Jurkat, Clone E6-1 (cell line): ENCODE measurements at regions not wholly inside any gene's neighbourhood (a gene's known extent, or its start where the extent isn't known, plus 50 kb on each side); places are given as distances from the start of the nearest gene placed in this dataset.
"Not testable (repeated sequence)": the region's sequence is repeated elsewhere in the genome, so short reads cannot be mapped to it uniquely, and the experiment has no call there.

Experiments
- DNase-seq: peaks from one replicate; pipeline ENCODE4 v3.0.0-alpha.2; 2011; ENCODE audit warnings: low read depth, low spot score
- H3K4me3 ChIP-seq: 2 replicates; pipeline ENCODE4 v1.5.1; 2011; ENCODE audit warnings: mild to moderate bottlenecking, low read length, control low read depth, moderate library complexity

- no peak for DNase-seq
- H3K4me3 ChIP-seq, result no peak overlapping the region
Measured at GRCh38 chr5:72760259-72760658, 56.2 kb upstream of the TNPO1 start.

GRCh38 chr5:72752909-72753308 lies 63.6 kb upstream of the TNPO1 start:
- no peak overlapping the region for H3K4me3 ChIP-seq
- DNase-seq, result no peak

- H3K4me3 ChIP-seq, result no peak overlapping the region
- no peak for DNase-seq
Measured at GRCh38 chr5:72749362-72749997, 67.0 kb upstream of the TNPO1 start.

DNA sequence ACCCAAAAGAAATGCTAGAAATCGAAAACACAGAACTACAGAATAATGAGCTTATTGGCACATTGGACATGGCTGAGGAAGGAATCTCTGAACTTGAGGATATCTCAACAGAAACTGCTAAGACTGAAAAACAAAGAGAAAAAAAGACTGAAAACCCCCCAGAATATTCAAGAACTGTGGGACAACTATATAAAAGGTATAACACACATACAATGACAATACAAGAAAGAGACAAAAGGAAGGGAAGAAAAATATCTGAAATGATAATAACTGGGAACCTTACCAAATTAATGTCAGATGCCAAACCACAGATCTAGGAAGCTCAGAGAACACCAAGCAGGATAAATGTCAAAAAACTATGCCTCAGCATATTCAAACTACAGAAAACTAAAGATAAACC lies 68.6 kb upstream of the TNPO1 start:
- no peak for DNase-seq
- H3K4me3 ChIP-seq, result no peak overlapping the region

DNA sequence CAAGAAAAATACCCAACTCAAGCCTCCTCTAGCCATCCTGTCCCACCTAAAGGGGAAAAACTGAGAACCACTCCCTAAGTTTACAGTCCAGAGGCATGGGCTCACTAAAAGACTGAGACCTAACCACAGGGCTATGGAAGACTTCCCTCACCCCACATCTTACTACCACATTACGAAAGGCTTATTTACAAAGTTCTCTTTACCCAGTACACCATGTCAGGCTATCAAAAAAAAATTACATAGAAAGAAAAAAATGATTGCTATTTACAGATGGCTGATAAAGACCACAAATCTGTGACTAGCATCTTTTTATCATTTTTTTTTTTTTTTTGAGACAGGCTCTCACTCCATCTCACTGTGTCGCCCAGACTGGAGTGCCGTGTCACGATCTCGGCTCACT lies 69.7 kb upstream of the TNPO1 start:
- H3K4me3 ChIP-seq, result no peak overlapping the region
- no peak for DNase-seq

- H3K4me3 ChIP-seq, result no peak overlapping the region
- DNase-seq, result no peak
Measured at GRCh38 chr5:72744136-72744535, 72.3 kb upstream of the TNPO1 start.

DNA sequence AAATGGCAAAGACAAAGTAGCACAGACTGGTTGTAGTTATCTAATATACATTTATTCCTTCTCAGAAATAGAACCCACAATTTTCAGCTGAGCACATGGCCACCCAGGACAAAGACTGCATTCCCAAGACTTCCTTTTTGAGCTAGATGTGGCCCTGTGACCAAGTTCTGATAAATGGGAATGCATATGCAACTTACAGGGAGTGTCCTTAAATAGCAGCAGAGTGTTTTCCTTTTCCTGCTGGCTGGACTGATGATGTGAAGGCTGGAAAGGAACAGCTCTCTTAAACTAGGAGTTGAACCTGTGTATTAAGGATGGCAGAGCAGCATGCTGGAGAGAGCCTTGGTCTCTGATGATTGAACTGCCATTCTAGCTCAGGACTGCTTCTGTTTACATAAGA lies 74.7 kb upstream of the TNPO1 start:
- no peak overlapping the region for H3K4me3 ChIP-seq
- DNase-seq, result no peak

DNA sequence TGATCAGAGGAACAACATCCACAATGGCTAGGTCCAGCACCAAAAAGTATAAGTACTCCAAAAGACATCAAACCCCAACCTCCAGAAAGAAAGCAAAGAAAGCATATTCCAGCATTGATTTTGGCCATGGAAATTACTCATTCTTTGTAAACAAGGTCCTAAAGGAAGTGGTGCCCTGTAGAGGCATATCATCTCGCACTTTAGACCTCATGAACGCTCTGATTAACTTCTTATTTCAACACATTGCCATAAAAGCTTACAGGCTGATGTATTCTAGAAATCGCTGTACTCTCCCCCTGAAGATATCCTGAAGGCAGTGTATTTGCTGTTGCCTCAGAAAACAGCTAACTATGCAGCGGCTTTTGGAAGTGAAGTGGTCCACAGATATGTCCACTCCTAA lies 82.7 kb upstream of the TNPO1 start:
- H3K4me3 ChIP-seq, result no peak overlapping the region
- no peak for DNase-seq

DNA sequence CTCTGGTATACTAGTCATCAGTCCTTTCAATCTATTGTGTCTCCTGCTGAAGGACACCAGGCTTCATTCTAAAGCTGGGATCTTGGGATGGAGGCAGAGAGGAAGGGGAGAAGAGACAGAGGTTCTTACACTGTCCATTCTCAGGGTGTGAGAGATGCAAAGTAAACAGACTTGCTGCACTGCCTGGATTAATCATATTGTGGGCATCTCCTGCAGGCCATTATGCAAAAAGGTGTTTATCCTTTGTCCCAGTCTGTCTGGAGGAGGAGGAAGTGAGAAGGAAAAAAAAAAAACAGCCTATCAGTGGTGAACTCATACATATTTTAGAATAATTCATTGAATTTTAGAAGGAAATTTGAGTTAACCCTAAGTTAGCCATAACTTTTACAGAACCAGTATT lies 92.9 kb upstream of the TNPO1 start:
- no peak overlapping the region for H3K4me3 ChIP-seq

GRCh38 chr5:72722792-72723452 lies 93.5 kb upstream of the TNPO1 start:
- H3K4me3 ChIP-seq, result no peak overlapping the region
- DNase-seq, result no peak

More for the DNA sequence above, 92.9 kb upstream of the TNPO1 start:
- DNase-seq, result no peak

DNA sequence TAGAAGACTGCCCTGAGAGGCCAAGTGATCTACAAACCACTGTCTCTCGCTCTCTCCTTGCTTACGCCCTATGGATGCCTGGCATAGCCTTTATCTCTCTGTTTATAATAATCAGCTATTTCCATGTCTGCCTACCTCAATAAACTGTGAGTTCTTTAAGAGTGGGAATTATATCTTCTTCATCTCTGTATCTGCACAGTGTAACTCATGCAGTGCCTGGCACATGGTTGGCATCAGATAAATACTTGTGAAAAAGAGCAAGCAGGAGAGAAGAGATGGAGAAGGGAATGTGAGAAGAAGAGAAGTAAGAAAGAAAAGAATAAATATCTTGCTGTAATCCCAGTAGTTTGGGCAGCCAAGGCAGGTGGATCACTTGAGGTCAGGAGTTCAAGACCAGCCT lies 94.6 kb upstream of the TNPO1 start:
- no peak for DNase-seq
- H3K4me3 ChIP-seq, result no peak overlapping the region

DNA sequence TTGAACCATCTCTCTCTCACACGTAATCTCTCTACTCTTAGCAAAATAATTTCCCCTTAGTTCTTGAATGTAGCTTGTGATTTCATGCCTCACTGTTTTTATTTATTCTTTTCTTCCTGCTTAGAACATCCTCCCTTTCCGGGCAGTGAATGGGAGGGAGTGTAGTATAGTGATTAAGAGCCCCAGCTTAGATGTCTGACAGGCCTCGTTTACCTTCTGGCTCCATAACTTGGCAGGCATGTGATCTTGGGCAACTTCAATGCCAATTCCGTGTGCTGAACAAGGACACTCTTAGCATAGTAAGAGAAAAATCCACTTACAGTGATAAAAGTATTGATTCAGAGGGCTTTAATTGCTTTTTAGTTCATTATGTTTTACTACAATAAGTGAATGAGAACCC lies 96.3 kb upstream of the TNPO1 start:
- H3K4me3 ChIP-seq, result no peak overlapping the region
- DNase-seq, result no peak

GRCh38 chr5:72711351-72711750 lies 105.1 kb upstream of the TNPO1 start:
- no peak for DNase-seq

GRCh38 chr5:72709341-72709740 lies 107.1 kb upstream of the TNPO1 start:
- no peak for DNase-seq
- H3K4me3 ChIP-seq, result no peak overlapping the region

More at GRCh38 chr5:72711351-72711750, 105.1 kb upstream of the TNPO1 start:
- H3K4me3 ChIP-seq, result no peak overlapping the region

- no peak for DNase-seq
- no peak overlapping the region for H3K4me3 ChIP-seq
Measured at GRCh38 chr5:72705178-72705577, 111.3 kb upstream of the TNPO1 start.

GRCh38 chr5:72703876-72704275 lies 112.6 kb upstream of the TNPO1 start:
- no peak overlapping the region for H3K4me3 ChIP-seq
- no peak for DNase-seq

DNA sequence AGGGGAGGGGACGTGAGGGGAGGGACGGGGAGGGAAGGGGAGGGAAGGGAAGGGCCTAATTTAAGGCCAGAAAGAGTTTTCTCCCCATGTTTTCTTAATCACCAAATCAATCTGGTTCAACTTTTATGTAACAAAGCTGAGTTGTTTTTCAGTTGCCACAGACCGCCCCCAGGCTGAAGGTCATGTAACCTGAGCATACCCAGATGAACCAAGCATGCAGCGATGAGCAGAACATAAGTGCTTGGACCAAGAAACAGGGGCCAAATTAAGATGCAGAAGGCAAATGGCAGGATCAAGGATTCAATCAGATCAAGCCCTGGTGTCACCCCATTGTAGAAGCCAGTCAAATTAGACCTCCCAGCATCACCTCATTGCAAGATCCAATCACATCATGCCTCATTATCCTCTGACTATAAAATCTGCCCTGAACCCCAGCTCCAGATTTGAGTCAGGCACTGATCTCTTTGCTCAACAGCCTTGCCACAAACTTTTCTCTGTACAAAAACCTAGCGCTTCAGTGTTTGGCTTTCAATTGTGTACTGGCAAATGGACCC lies 113.5 kb upstream of the TNPO1 start:
- no peak overlapping the region for H3K4me3 ChIP-seq
- DNase-seq, result no peak

DNA sequence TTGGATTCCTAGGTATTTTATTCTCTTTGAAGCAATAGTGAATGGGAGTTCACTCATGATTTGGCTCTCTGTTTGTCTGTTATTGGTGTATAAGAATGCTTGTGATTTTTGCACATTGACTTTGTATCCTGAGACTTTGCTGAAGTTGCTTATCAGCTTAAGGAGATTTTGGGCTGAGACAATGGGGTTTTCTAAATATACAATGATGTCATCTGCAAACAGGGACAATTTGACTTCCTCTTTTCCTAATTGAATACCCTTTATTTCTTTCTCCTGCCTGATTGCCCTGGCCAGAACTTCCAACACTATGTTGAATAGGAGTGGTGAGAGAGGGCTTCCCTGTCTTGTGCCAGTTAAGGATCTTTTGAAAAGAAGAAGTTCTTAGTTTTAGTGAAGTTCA lies 114.4 kb upstream of the TNPO1 start:
- not testable (repeated sequence) for H3K4me3 ChIP-seq, DNase-seq

DNA sequence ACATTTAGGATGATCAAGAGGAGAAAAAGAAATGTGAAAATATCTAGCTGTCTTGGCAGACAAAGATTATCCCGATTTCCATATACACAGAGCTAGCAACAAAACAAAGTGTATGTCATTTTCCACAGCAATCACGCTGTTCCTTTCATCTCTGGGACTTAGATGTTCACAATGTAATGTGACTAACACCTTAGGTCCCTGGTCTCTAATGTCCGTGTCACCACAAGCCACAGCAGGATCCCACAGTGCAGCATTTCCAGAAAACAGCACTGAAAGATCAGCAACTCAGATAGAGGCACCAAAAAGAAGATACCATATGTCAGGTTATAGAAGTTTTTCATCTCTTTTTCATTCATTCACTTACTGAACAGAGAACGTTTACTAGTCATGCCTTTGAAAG lies 118.0 kb upstream of the TNPO1 start:
- DNase-seq, result no peak
- H3K4me3 ChIP-seq, result no peak overlapping the region

- H3K4me3 ChIP-seq, result no peak overlapping the region
- DNase-seq, result no peak
Measured at GRCh38 chr5:72697622-72698021, 118.8 kb upstream of the TNPO1 start.

DNA sequence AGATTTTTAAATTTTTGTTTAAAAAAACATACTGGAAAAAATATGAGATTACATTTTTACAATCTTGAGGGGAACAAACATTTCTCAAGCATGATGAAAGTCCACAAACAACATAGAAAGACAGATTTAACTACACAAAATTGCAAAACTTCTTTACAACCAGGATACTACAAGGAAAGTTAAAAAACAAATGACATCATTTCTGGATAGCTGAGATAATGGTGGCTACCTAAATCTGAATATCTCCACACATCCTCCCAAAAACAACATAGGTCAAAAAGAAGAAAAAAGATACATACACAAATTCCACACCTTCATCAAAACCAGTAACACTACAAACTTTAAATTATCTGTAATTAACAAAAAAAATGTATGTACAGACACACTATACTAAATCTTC lies 120.8 kb upstream of the TNPO1 start:
- H3K4me3 ChIP-seq, result no peak overlapping the region
- DNase-seq, result no peak
